Hepatocyte (in vitro differentiated cells): ENCODE measurements at regions not wholly inside any gene's neighbourhood (a gene's known extent, or its start where the extent isn't known, plus 50 kb on each side); places are given as distances from the start of the nearest gene placed in this dataset.

Source experiments
- DNase-seq: peaks from one replicate; pipeline ENCODE4 v3.0.0-alpha.2; 2016; ENCODE audit warnings: low spot score
- H2AFZ ChIP-seq: fragments of 200-600 bp; sonication (generic); 2 replicates; pipeline ENCODE4 v1.6.0; 2016; ENCODE audit warnings: antibody characterized with exemption, mild to moderate bottlenecking
- H3K27ac ChIP-seq: fragments of 200-600 bp; sonication (generic); 2 replicates; pipeline ENCODE4 v1.5.1; 2016; ENCODE audit warnings: mild to moderate bottlenecking
- H3K27me3 ChIP-seq: fragments of 200-600 bp; sonication (generic); 2 replicates; pipeline ENCODE4 v1.6.1; 2016
- H3K36me3 ChIP-seq: fragments of 200-600 bp; sonication (generic); replicated peaks from 2 replicates; pipeline ENCODE4 v1.5.1; 2016; ENCODE audit warnings: low read depth; ENCODE audit not compliant: insufficient read depth
- H3K4me1 ChIP-seq: fragments of 200-600 bp; sonication (generic); 2 replicates; pipeline ENCODE4 v1.5.1; 2016; ENCODE audit warnings: mild to moderate bottlenecking, moderate library complexity; ENCODE audit not compliant: insufficient read depth
- H3K4me2 ChIP-seq: fragments of 200-600 bp; sonication (generic); 2 replicates; pipeline ENCODE4 v1.6.0; 2016
- H3K4me3 ChIP-seq: fragments of 200-600 bp; sonication (generic); 2 replicates; pipeline ENCODE4 v1.5.1; 2016; ENCODE audit warnings: mild to moderate bottlenecking
- H3K79me2 ChIP-seq: fragments of 200-600 bp; sonication (generic); 2 replicates; pipeline ENCODE4 v1.6.0; 2017; ENCODE audit warnings: mild to moderate bottlenecking
- H3K9me2 ChIP-seq: fragments of 200-600 bp; sonication (generic); replicated peaks from 2 replicates; pipeline ENCODE4 v1.6.0; 2017; ENCODE audit warnings: mild to moderate bottlenecking; ENCODE audit not compliant: insufficient read depth
- H3K9me3 ChIP-seq: fragments of 200-600 bp; sonication (generic); 2 replicates; pipeline ENCODE4 v1.5.1; 2016; ENCODE audit warnings: low read depth, mild to moderate bottlenecking
- H4K20me1 ChIP-seq: fragments of 200-600 bp; sonication (generic); 2 replicates; pipeline ENCODE4 v1.6.0; 2016; ENCODE audit warnings: mild to moderate bottlenecking; ENCODE audit not compliant: insufficient read depth, poor library complexity, severe bottlenecking
- CTCF ChIP-seq: fragments of 200-600 bp; sonication (generic); IDR thresholded peaks from 2 replicates; pipeline ENCODE4 v1.5.1; 2016; ENCODE audit warnings: antibody characterized with exemption, mild to moderate bottlenecking; ENCODE audit not compliant: poor library complexity
- EZH2 ChIP-seq: fragments of 200-600 bp; sonication (generic); IDR thresholded peaks from 2 replicates; pipeline ENCODE4 v1.6.1; 2016; ENCODE audit warnings: antibody characterized with exemption, mild to moderate bottlenecking, borderline replicate concordance
- EZH2phosphoT487 ChIP-seq: fragments of 200-600 bp; sonication (generic); IDR thresholded peaks from one replicate; pipeline ENCODE4 v1.6.1; 2018; ENCODE audit warnings: antibody characterized with exemption, mild to moderate bottlenecking, low read depth, moderate library complexity; ENCODE audit not compliant: unreplicated experiment, severe bottlenecking
- WGBS: methylation state at CpG from one replicate; pipeline ENCODE4 v1.1.6; 2016; ENCODE audit warnings: low lambda C conversion rate; ENCODE audit errors: missing lambda C conversion rate; 5-methylcytosine and 5-hydroxymethylcytosine counted together

GRCh38 chr13:33545492-33545891 lies 259.9 kb upstream of the STARD13 start:
- Histone ChIP-seq H2AFZ (no peak overlapping the region), H3K27ac (no peak overlapping the region)
- WGBS, result 94% methylated on average over 3 of the region's 3 CpGs

DNA sequence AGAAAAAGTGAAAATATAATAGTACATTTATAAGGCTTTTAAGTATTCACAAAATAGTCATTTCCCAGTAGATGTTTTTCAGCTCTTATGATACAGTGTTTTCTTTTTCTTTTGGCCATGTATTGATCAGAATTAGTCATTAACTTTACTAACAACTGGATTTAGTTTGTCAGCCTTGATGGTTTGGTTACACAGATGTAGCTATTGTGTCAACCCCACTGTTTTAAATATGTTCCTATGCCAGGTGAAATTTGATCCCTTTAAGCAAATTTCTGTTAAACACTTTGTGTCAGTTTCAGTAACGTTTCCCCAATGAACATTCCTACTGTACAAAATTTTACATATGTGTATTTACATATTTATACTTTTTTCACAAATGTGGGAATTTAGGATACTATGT lies 261.5 kb upstream of the STARD13 start:
- no peaks in the 10 kb centered on the region for H3K79me2 ChIP-seq
- no peak overlapping the region for H3K27ac ChIP-seq
- H3K9me2 ChIP-seq, result no peaks in the 10 kb centered on the region
- no peak overlapping the region for H3K4me3 ChIP-seq
- no peak overlapping the region for H2AFZ ChIP-seq
- H3K4me1 ChIP-seq, result peaks cover 11% of the 10 kb centered on the region
- no peaks in the 10 kb centered on the region for H3K9me3 ChIP-seq
- TF ChIP-seq CTCF (no peak), EZH2phosphoT487 (no peak), EZH2 (no peak)
- no peaks in the 10 kb centered on the region for H3K27me3 ChIP-seq
- no peaks in the 10 kb centered on the region for H4K20me1 ChIP-seq
- WGBS, result 30% methylated on average over 1 of the region's 1 CpG
- H3K4me2 ChIP-seq, result no peak overlapping the region
- DNase-seq, result no peak
- no peaks in the 10 kb centered on the region for H3K36me3 ChIP-seq

More at GRCh38 chr13:33545492-33545891, 259.9 kb upstream of the STARD13 start:
- H4K20me1 ChIP-seq, result no peaks in the 10 kb centered on the region
- H3K4me2 ChIP-seq, result no peak overlapping the region
- H3K9me3 ChIP-seq, result no peaks in the 10 kb centered on the region
- no peaks in the 10 kb centered on the region for H3K79me2 ChIP-seq
- H3K36me3 ChIP-seq, result no peaks in the 10 kb centered on the region
- DNase-seq, result no peak
- peaks cover 23% of the 10 kb centered on the region for H3K4me1 ChIP-seq
- no peak for TF ChIP-seq EZH2
- no peak for TF ChIP-seq CTCF
- no peak for TF ChIP-seq EZH2phosphoT487
- no peaks in the 10 kb centered on the region for H3K27me3 ChIP-seq
- H3K9me2 ChIP-seq, result no peaks in the 10 kb centered on the region
- H3K4me3 ChIP-seq, result no peak overlapping the region

DNA sequence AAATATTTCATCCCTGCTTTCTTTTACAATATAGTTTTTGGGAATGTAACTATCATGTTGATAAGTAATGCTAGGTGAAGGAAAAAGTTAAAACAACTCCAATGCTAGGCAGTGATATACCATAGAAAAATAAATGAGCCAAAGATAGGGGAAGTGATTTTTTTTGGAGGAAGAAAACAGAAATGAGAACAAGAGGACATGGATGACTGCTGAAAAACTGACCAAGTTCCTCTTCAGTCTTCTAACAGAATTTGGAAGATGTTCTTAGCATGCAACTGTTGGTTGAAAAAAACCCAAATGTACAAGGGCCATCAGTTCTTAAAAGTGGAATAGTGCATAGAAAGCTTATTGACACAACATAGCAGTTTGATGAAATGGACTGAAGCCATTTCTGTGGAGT lies 262.5 kb upstream of the STARD13 start:
- no peak overlapping the region for H3K4me3 ChIP-seq
- no peaks in the 10 kb centered on the region for H4K20me1 ChIP-seq
- H3K27ac ChIP-seq, result no peak overlapping the region
- H3K9me3 ChIP-seq, result no peaks in the 10 kb centered on the region
- no peak for DNase-seq
- H3K4me1 ChIP-seq, result peaks cover 11% of the 10 kb centered on the region
- H3K27me3 ChIP-seq, result no peaks in the 10 kb centered on the region
- H3K36me3 ChIP-seq, result no peaks in the 10 kb centered on the region
- no peaks in the 10 kb centered on the region for H3K79me2 ChIP-seq
- no peak overlapping the region for H3K4me2 ChIP-seq
- no peak overlapping the region for H2AFZ ChIP-seq
- TF ChIP-seq EZH2phosphoT487 (no peak), EZH2 (no peak), CTCF (no peak)
- H3K9me2 ChIP-seq, result no peaks in the 10 kb centered on the region

DNA sequence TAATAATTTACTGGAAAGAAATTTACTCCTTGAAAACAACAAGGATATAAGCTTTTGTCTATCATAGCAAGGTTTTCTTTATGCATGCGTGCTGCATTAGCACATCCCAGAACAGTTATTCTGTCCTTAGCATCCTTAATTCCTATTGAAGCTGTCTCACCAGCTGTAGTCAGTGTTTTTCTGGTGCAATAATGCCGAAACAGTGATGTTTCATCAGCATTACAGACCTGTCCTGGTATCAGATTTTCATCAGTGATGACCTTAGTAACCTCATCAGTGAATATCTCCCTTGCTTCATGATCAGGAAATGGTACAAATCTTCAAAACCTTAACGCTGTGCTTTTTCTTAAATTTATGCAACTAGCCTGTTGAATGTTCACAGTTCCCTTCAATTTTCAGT lies 264.7 kb upstream of the STARD13 start:
- 92% methylated on average over 3 of the region's 3 CpGs for WGBS
- DNase-seq, result no peak
- no peak overlapping the region for H2AFZ ChIP-seq
- TF ChIP-seq EZH2, result no peak
- TF ChIP-seq EZH2phosphoT487, result no peak
- no peak overlapping the region for H3K4me3 ChIP-seq
- H3K9me3 ChIP-seq, result no peaks in the 10 kb centered on the region
- H3K27me3 ChIP-seq, result no peaks in the 10 kb centered on the region
- H3K27ac ChIP-seq, result no peak overlapping the region
- H3K4me2 ChIP-seq, result no peak overlapping the region
- H3K9me2 ChIP-seq, result no peaks in the 10 kb centered on the region
- no peaks in the 10 kb centered on the region for H3K4me1 ChIP-seq
- H4K20me1 ChIP-seq, result no peaks in the 10 kb centered on the region
- H3K79me2 ChIP-seq, result no peaks in the 10 kb centered on the region
- no peaks in the 10 kb centered on the region for H3K36me3 ChIP-seq
